GM21528 (cell line): ENCODE measurements at regions not wholly inside any gene's neighbourhood (a gene's known extent, or its start where the extent isn't known, plus 50 kb on each side); places are given as distances from the start of the nearest gene placed in this dataset.

ENCODE experiments used
- ATAC-seq: cut with Tn5 transposase; IDR thresholded peaks from one replicate; pipeline ENCODE4 v1.9.1; 2021; ENCODE audit warnings: mild to moderate bottlenecking, moderate library complexity; ENCODE audit not compliant: unreplicated experiment, low FRiP score

- ATAC-seq: no peak
Observed at GRCh38 chr10:9615189-9615588, 1402.5 kb upstream of the CELF2 start.

GRCh38 chr10:9621216-9621615 is 1396.5 kb upstream of the CELF2 start:
- ATAC-seq: no peak

GRCh38 chr10:9625304-9625703 is 1392.4 kb upstream of the CELF2 start:
- no peak for ATAC-seq

DNA sequence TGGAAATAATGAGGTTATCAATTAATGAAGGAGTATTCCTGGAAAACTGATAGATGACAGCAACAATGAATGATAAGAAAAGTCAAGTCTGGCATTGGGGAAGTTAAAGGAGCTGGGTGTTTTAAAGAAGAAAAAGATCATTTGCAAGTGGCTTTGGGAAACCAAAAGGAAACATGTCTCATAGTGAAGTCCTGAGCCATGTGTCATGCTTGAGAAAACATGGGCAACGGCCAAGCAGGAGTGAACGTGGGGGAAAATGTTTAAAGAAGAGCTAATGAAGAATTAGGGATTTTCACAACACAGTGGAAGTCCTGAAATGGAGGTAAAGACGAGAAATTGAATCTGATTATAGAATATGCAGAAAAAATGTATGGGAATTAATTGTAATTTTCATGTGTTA is 1383.2 kb upstream of the CELF2 start:
- no peak for ATAC-seq

DNA sequence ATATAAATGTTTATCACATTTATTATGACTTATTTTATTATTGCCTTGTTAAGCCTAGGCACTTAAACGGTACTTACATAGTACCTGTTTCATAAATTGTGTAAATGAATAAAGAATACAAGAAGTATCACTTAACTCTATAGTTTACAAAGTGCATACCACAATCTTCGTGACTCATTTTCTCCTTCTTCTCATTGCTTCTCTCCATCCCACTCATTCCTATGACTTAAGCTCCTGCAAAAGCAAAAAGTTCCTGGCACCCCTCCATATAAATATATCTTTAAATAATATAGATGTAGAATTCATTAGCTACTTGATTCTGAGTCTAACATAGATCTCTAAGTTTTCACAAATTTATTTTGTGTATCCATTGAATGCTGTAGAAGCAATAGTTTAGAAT is 1382.0 kb upstream of the CELF2 start:
- no peak for ATAC-seq

DNA sequence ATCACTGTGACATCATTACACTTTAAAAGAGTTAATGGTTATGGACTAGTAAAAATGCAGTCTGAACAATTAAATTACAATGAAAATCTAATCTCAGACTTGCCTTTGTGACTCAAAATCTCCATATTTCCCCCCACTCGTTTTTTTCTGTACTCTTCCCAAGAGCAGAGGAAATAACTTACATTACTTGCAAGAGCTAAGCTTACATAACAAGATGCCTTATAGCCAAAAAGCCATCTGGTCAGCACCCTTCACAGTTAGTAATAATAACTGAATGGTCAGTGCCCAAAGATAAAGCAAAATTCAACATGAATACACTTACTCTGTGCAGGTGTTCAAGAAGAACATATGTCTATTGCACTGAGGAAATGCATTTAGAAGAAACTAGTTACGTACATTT is 1381.5 kb upstream of the CELF2 start:
- no peak for ATAC-seq

GRCh38 chr10:9643782-9644181 is 1373.9 kb upstream of the CELF2 start:
- no peak for ATAC-seq

DNA sequence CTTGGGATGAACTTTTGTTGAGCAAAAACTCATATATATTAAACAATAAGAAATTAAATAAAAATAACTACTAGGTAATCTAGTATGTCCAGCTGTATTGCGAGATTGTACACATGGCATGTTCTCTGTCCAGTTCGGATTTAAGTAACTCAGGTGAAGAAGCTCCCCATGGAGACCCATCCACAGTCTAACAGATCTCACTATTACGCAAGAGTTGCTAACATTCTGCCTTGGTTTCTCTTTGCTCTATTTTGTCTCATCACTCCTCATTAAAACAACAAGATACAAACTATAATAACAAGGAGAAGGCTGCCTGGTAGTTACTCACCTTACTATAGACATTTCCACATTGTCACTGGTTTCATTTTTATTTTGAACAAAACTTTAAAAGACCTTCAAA is 1372.3 kb upstream of the CELF2 start:
- no peak for ATAC-seq

GRCh38 chr10:9645928-9646600 is 1371.6 kb upstream of the CELF2 start:
- no peak for ATAC-seq

GRCh38 chr10:9654261-9654660 is 1363.4 kb upstream of the CELF2 start:
- no peak for ATAC-seq

DNA sequence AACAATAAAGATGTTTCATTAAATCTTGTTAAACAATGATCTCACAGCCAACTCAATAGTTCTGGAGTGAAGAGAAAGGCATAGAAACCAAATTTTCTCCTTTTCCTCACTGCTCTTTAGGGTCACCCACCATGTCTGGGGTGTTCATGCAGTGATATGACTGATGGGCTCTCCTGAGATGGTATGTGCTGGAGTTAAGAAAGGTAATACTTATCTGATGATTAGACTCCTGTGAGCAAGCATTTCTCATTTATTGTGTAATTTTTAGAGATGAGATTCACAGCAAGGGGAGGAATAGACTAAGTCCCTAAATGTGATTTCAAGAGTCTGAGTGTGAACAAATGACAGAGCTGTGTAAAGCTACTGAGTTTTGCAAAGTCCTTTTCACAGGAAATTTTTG is 1361.3 kb upstream of the CELF2 start:
- no peak for ATAC-seq

DNA sequence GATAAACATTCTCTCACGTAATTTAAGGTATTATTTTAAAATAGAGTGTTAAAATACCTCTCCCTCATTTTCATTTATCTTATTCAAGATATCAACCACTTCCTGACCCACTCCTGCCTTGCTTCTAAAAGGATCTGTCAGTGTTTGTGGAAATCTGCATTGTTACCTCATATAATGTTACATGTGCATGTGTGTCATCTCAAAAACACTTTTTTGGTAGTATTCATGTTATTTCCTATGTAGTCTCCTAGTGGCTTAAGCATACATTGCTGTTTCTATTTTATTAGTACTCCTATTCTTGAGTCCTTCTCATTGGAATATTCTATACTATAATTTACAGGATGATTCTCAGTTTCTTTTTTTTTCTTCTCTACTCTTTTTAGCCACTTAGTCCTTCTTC is 1360.7 kb upstream of the CELF2 start:
- no peak for ATAC-seq

GRCh38 chr10:9657530-9657929 is 1360.1 kb upstream of the CELF2 start:
- ATAC-seq: no peak

- ATAC-seq: no peak
Observed at GRCh38 chr10:9668411-9668810, 1349.3 kb upstream of the CELF2 start.

GRCh38 chr10:9670911-9671310 is 1346.8 kb upstream of the CELF2 start:
- ATAC-seq: no peak

DNA sequence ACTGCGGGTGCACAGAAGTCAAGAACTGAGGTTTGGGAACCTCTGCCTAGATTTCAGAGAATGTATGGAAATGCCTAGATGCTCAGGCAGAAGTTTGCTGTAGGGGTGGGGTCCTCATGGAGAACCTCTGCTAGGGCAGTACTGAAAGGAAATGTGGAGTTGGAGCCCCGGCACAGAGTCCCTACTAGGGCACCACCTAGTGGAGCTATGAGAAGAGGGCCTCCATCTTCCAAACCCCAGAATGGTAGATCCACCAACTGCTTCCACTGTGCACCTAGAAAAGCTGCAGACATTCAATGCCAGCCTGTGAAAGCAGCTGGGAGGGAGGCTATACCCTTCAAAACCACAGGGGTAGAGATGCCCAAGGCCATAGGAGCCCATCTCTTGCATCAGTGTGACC is 1336.0 kb upstream of the CELF2 start:
- ATAC-seq: no peak

- no peak for ATAC-seq
Observed at GRCh38 chr10:9682802-9683201, 1334.9 kb upstream of the CELF2 start.

GRCh38 chr10:9684186-9684585 is 1333.5 kb upstream of the CELF2 start:
- ATAC-seq: no peak

- ATAC-seq: no peak
Observed at GRCh38 chr10:9685596-9685995, 1332.1 kb upstream of the CELF2 start.

- ATAC-seq: no peak
Observed at GRCh38 chr10:9688711-9689110, 1329.0 kb upstream of the CELF2 start.

DNA sequence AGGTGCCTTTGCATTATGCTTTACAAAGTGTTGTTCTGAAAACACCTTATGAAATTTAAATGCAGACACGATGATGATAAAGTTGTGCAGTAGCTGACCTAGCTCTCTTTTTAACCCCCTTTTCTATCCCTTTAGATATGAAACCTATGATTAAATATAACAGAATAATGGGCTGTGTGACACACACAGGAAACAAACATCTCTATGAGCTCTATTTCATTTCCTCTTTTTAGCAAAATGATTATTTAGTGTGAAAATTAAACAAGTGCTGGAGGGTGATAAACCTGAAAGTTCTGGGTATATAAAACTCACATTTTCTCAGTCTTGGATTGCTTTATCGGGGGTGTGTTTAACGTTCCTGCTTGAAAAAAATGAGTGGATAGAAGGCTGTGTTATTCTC is 1310.5 kb upstream of the CELF2 start:
- no peak for ATAC-seq

GRCh38 chr10:9709849-9710248 is 1307.8 kb upstream of the CELF2 start:
- ATAC-seq: no peak

DNA sequence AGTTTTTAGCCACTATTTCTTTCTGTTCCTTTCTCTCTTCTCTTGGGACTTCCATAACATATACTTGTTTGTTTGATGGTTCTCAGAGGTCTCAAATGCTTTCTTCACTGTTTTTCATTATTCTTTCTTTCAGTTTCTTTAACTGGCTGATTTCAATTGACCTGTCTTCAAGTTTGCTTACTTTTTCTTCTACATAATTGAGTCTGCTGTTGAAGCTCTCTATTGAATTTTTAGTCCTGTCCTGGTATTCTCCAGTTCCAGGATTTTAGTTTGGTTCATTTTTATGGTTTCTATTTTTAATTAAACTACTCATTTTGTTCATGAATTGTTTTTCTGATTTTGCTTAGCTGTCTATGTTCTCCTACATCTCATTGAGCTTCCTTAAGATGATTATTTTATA is 1305.3 kb upstream of the CELF2 start:
- ATAC-seq: no peak
